ENCODE measurements at regions not wholly inside any gene's neighbourhood (a gene's known extent, or its start where the extent isn't known, plus 50 kb on each side); places are given as distances from the start of the nearest gene placed in this dataset.

- H3K27me3 ChIP-seq (ENCODE audit: insufficient read depth, low read length, poor library complexity), result peaks cover 1% of the 10 kb centered on the region
- H3K4me1 ChIP-seq (ENCODE audit: control insufficient read depth, low read depth, low read length), result no peaks in the 10 kb centered on the region
- H3K4me2 ChIP-seq (ENCODE audit: low read length), result no peak overlapping the region
- no peak overlapping the region for H2BK5ac ChIP-seq (ENCODE audit: low read length)
- no peak overlapping the region for H3K4me3 ChIP-seq (ENCODE audit: low read length)
- H4K8ac ChIP-seq (ENCODE audit: low read depth, low read length), result no peak overlapping the region
- no peak overlapping the region for H2AK5ac ChIP-seq (ENCODE audit: low read length)
- no peak overlapping the region for H3K56ac ChIP-seq (ENCODE audit: low read length)
- H3K9ac ChIP-seq (ENCODE audit: low read length), result no peak overlapping the region
- no peak overlapping the region for H4K5ac ChIP-seq (ENCODE audit: low read length)
- no peak overlapping the region for H3K4ac ChIP-seq (ENCODE audit: low read depth, low read length)
- H3K79me1 ChIP-seq (ENCODE audit: low read length), result no peaks in the 10 kb centered on the region
- DNase-seq, result no peak
- H3K79me2 ChIP-seq (ENCODE audit: control insufficient read depth, insufficient read depth, low read length), result no peaks in the 10 kb centered on the region
- no peak overlapping the region for H3K27ac ChIP-seq (ENCODE audit: low read depth, low read length)
- H3K36me3 ChIP-seq (ENCODE audit: control insufficient read depth, insufficient read depth, low read length), result no peaks in the 10 kb centered on the region
- WGBS (ENCODE audit: extremely low coverage, insufficient coverage, low lambda C conversion rate), result no CpG with 5 or more reads among the region's 18 CpGs
- no peak overlapping the region for H2BK15ac ChIP-seq (replicated peaks; ENCODE audit: low read depth)
- H3K18ac ChIP-seq (ENCODE audit: low read length), result no peak overlapping the region
- H2BK120ac ChIP-seq (ENCODE audit: low read depth, low read length), result no peak overlapping the region
- H3K23ac ChIP-seq (ENCODE audit: low read length), result no peak overlapping the region
These were observed 101.0 kb downstream of the NRN1 start for GRCh38 chr6:5905431-5906339.

GRCh38 chr6:5904532-5904931, 102.2 kb downstream of the NRN1 start:
- H4K8ac ChIP-seq (ENCODE audit: low read depth, low read length), result no peak overlapping the region
- no peak overlapping the region for H2BK15ac ChIP-seq (replicated peaks; ENCODE audit: low read depth)
- no peaks in the 10 kb centered on the region for H3K79me1 ChIP-seq (ENCODE audit: low read length)
- DNase-seq, result no peak
- H3K27ac ChIP-seq (ENCODE audit: low read depth, low read length), result no peak overlapping the region
- no peak overlapping the region for H3K18ac ChIP-seq (ENCODE audit: low read length)
- H3K9ac ChIP-seq (ENCODE audit: low read length), result no peak overlapping the region
- no CpG with 5 or more reads among the region's 4 CpGs for WGBS (ENCODE audit: extremely low coverage, insufficient coverage, low lambda C conversion rate)
- no peak overlapping the region for H3K4me2 ChIP-seq (ENCODE audit: low read length)
- H3K4me1 ChIP-seq (ENCODE audit: control insufficient read depth, low read depth, low read length), result no peaks in the 10 kb centered on the region
- no peak overlapping the region for H3K4me3 ChIP-seq (ENCODE audit: low read length)
- H3K27me3 ChIP-seq (ENCODE audit: insufficient read depth, low read length, poor library complexity), result peaks cover 1% of the 10 kb centered on the region
- H3K4ac ChIP-seq (ENCODE audit: low read depth, low read length), result no peak overlapping the region
- no peak overlapping the region for H2BK120ac ChIP-seq (ENCODE audit: low read depth, low read length)
- H2BK5ac ChIP-seq (ENCODE audit: low read length), result no peak overlapping the region
- H4K5ac ChIP-seq (ENCODE audit: low read length), result no peak overlapping the region
- no peaks in the 10 kb centered on the region for H3K79me2 ChIP-seq (ENCODE audit: control insufficient read depth, insufficient read depth, low read length)
- no peaks in the 10 kb centered on the region for H3K36me3 ChIP-seq (ENCODE audit: control insufficient read depth, insufficient read depth, low read length)
- no peak overlapping the region for H2AK5ac ChIP-seq (ENCODE audit: low read length)
- no peak overlapping the region for H3K56ac ChIP-seq (ENCODE audit: low read length)
- no peak overlapping the region for H3K23ac ChIP-seq (ENCODE audit: low read length)

DNA sequence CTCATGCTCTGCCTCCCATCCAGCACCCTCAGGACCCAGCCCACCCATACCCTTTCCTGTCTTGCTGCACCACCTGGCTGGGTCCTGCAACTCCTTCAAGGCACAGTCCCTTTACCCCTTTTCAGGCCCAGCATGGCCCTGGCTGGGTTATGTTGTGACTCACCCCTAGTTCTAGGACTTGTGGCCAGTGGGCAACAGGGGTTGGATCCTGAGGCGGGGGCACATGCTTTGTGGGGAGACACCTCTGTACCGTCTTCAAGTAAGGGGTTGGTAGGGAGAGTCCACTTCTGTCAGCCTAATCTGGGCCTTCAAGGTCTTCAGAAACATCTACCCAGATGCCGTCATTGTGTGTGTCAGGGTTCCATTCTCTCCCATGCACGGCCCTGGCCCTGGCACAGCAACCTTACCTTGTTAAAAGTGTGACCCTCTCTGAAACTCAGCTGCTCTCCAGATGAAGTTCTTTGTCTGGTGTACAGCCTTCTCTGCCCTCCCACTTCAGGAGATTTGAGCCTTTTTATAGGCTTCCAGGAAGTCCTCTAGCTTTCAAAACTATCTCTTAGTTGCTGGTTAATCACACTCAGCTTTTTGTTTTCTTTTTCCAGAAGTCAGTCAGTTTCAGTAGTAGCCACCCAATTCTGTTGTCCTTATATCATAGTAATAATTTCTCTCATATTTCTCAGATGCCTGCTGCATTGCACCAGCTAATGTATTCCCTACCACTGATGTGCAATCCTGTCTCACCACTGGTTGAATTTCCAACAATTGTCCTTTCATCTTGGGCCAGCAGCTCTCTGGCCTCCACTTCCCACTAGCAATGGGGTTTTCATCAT, 107.3 kb downstream of the NRN1 start:
- no peak for DNase-seq
- Histone ChIP-seq H2BK5ac (ENCODE audit: low read length) (no peak overlapping the region), H3K27me3 (ENCODE audit: insufficient read depth, low read length, poor library complexity) (peaks cover 1% of the 10 kb centered on the region), H2BK15ac (replicated peaks; ENCODE audit: low read depth) (no peak overlapping the region), H3K4me1 (ENCODE audit: control insufficient read depth, low read depth, low read length) (no peaks in the 10 kb centered on the region), H3K27ac (ENCODE audit: low read depth, low read length) (no peak overlapping the region), H3K56ac (ENCODE audit: low read length) (no peak overlapping the region), H2AK5ac (ENCODE audit: low read length) (no peak overlapping the region), H3K79me2 (ENCODE audit: control insufficient read depth, insufficient read depth, low read length) (no peaks in the 10 kb centered on the region), H4K8ac (ENCODE audit: low read depth, low read length) (no peak overlapping the region), H3K36me3 (ENCODE audit: control insufficient read depth, insufficient read depth, low read length) (no peaks in the 10 kb centered on the region), H4K5ac (ENCODE audit: low read length) (no peak overlapping the region), H3K4me2 (ENCODE audit: low read length) (no peak overlapping the region), H3K9ac (ENCODE audit: low read length) (no peak overlapping the region), H3K4me3 (ENCODE audit: low read length) (no peak overlapping the region), H3K23ac (ENCODE audit: low read length) (no peak overlapping the region), H3K4ac (ENCODE audit: low read depth, low read length) (no peak overlapping the region), H2BK120ac (ENCODE audit: low read depth, low read length) (no peak overlapping the region), H3K18ac (ENCODE audit: low read length) (no peak overlapping the region), H3K79me1 (ENCODE audit: low read length) (no peaks in the 10 kb centered on the region)
- no CpG with 5 or more reads among the region's 4 CpGs for WGBS (ENCODE audit: extremely low coverage, insufficient coverage, low lambda C conversion rate)

- H3K4me3 ChIP-seq (ENCODE audit: low read length), result no peak overlapping the region
- no peaks in the 10 kb centered on the region for H3K36me3 ChIP-seq (ENCODE audit: control insufficient read depth, insufficient read depth, low read length)
- DNase-seq, result peak; percentile 58
- H2AK5ac ChIP-seq (ENCODE audit: low read length), result no peak overlapping the region
- no peak overlapping the region for H3K23ac ChIP-seq (ENCODE audit: low read length)
- no peak overlapping the region for H2BK5ac ChIP-seq (ENCODE audit: low read length)
- peaks cover 1% of the 10 kb centered on the region for H3K27me3 ChIP-seq (ENCODE audit: insufficient read depth, low read length, poor library complexity)
- H3K4ac ChIP-seq (ENCODE audit: low read depth, low read length), result no peak overlapping the region
- H3K27ac ChIP-seq (ENCODE audit: low read depth, low read length), result no peak overlapping the region
- H3K79me2 ChIP-seq (ENCODE audit: control insufficient read depth, insufficient read depth, low read length), result no peaks in the 10 kb centered on the region
- no CpG with 5 or more reads among the region's 8 CpGs for WGBS (ENCODE audit: extremely low coverage, insufficient coverage, low lambda C conversion rate)
- H4K5ac ChIP-seq (ENCODE audit: low read length), result no peak overlapping the region
- no peaks in the 10 kb centered on the region for H3K4me1 ChIP-seq (ENCODE audit: control insufficient read depth, low read depth, low read length)
- H3K18ac ChIP-seq (ENCODE audit: low read length), result no peak overlapping the region
- no peak overlapping the region for H2BK15ac ChIP-seq (replicated peaks; ENCODE audit: low read depth)
- H3K4me2 ChIP-seq (ENCODE audit: low read length), result no peak overlapping the region
- no peak overlapping the region for H4K8ac ChIP-seq (ENCODE audit: low read depth, low read length)
- H3K9ac ChIP-seq (ENCODE audit: low read length), result no peak overlapping the region
- H3K79me1 ChIP-seq (ENCODE audit: low read length), result no peaks in the 10 kb centered on the region
- H3K56ac ChIP-seq (ENCODE audit: low read length), result no peak overlapping the region
- H2BK120ac ChIP-seq (ENCODE audit: low read depth, low read length), result no peak overlapping the region
These were observed 108.2 kb downstream of the NRN1 start for GRCh38 chr6:5898563-5898962.

- H3K18ac ChIP-seq (ENCODE audit: low read length), result no peak overlapping the region
These were observed 108.6 kb downstream of the NRN1 start for GRCh38 chr6:5898102-5898501.

More at GRCh38 chr6:5898102-5898501, 108.6 kb downstream of the NRN1 start:
- no peak overlapping the region for H3K9ac ChIP-seq (ENCODE audit: low read length)
- H3K56ac ChIP-seq (ENCODE audit: low read length), result no peak overlapping the region
- H3K36me3 ChIP-seq (ENCODE audit: control insufficient read depth, insufficient read depth, low read length), result no peaks in the 10 kb centered on the region
- no peak overlapping the region for H3K4ac ChIP-seq (ENCODE audit: low read depth, low read length)
- H2BK120ac ChIP-seq (ENCODE audit: low read depth, low read length), result no peak overlapping the region
- no peaks in the 10 kb centered on the region for H3K4me1 ChIP-seq (ENCODE audit: control insufficient read depth, low read depth, low read length)
- H2BK15ac ChIP-seq (replicated peaks; ENCODE audit: low read depth), result no peak overlapping the region
- no peak overlapping the region for H3K4me3 ChIP-seq (ENCODE audit: low read length)
- no peak overlapping the region for H2BK5ac ChIP-seq (ENCODE audit: low read length)
- no peak overlapping the region for H4K5ac ChIP-seq (ENCODE audit: low read length)
- H3K27ac ChIP-seq (ENCODE audit: low read depth, low read length), result no peak overlapping the region
- H3K23ac ChIP-seq (ENCODE audit: low read length), result no peak overlapping the region
- no peak overlapping the region for H4K8ac ChIP-seq (ENCODE audit: low read depth, low read length)
- H2AK5ac ChIP-seq (ENCODE audit: low read length), result no peak overlapping the region
- DNase-seq, result no peak
- no peaks in the 10 kb centered on the region for H3K79me1 ChIP-seq (ENCODE audit: low read length)
- peaks cover 1% of the 10 kb centered on the region for H3K27me3 ChIP-seq (ENCODE audit: insufficient read depth, low read length, poor library complexity)
- H3K4me2 ChIP-seq (ENCODE audit: low read length), result no peak overlapping the region
- no CpG with 5 or more reads among the region's 1 CpG for WGBS (ENCODE audit: extremely low coverage, insufficient coverage, low lambda C conversion rate)
- H3K79me2 ChIP-seq (ENCODE audit: control insufficient read depth, insufficient read depth, low read length), result no peaks in the 10 kb centered on the region

Measured in mesendoderm (in vitro differentiated cells).